HCT116 (cell line): ENCODE measurements at regions not wholly inside any gene's neighbourhood (a gene's known extent, or its start where the extent isn't known, plus 50 kb on each side); places are given as distances from the start of the nearest gene placed in this dataset.

Source experiments
- CTCF ChIP-seq, 3 experiments: fragments of 200-600 bp in 1 of 3; sonication (generic) in 1 of 3; IDR thresholded peaks in 2 of 3; conservative IDR thresholded peaks in 1 of 3; 2 replicates each; pipeline ENCODE4 v1.5.1; 2012 to 2017; ENCODE audit warnings: low read depth in 2 of 3, low read length in 2 of 3, antibody characterized with exemption in 1 of 3, borderline replicate concordance in 1 of 3, control low read depth in 1 of 3, mild to moderate bottlenecking in 1 of 3, mixed read lengths in 1 of 3, mixed run types in 1 of 3, moderate library complexity in 1 of 3; ENCODE audit not compliant: insufficient read depth in 1 of 3
- FOSL1 ChIP-seq: IDR thresholded peaks from 2 replicates; pipeline ENCODE4 v1.6.1; 2012; ENCODE audit warnings: low read depth
- MAX ChIP-seq: IDR thresholded peaks from 2 replicates; pipeline ENCODE4 v1.6.1; 2012
- POLR2A ChIP-seq: IDR thresholded peaks from 2 replicates; pipeline ENCODE4 v1.7.0; 2011; ENCODE audit warnings: borderline replicate concordance; ENCODE audit not compliant: insufficient read depth, insufficient read length; ENCODE audit errors: extremely low read depth
- POLR2AphosphoS5 ChIP-seq: IDR thresholded peaks from 2 replicates; pipeline ENCODE4 v1.6.1; 2011; ENCODE audit warnings: mild to moderate bottlenecking, low read depth, low read length, moderate library complexity
- RAD21 ChIP-seq: IDR thresholded peaks from 2 replicates; pipeline ENCODE4 v1.6.1; 2012; ENCODE audit warnings: low read depth, mild to moderate bottlenecking
- REST ChIP-seq: IDR thresholded peaks from 2 replicates; pipeline ENCODE4 v1.6.1; 2012; ENCODE audit warnings: low read depth
- SP1 ChIP-seq: IDR thresholded peaks from 2 replicates; pipeline ENCODE4 v1.6.1; 2012; ENCODE audit warnings: low read depth
- TCF7L2 ChIP-seq: IDR thresholded peaks from 2 replicates; pipeline ENCODE4 v1.7.0; 2011; ENCODE audit warnings: borderline replicate concordance, inconsistent platforms; ENCODE audit not compliant: insufficient read depth, insufficient read length; ENCODE audit errors: extremely low read depth
- ZBTB33 ChIP-seq: IDR thresholded peaks from 2 replicates; pipeline ENCODE4 v1.6.1; 2011; ENCODE audit warnings: mild to moderate bottlenecking, low read length, moderate library complexity; ENCODE audit not compliant: insufficient replicate concordance; ENCODE audit errors: extremely low read depth
- ZNF274 ChIP-seq: fragments of 200-500 bp; sonication (Bioruptor generic); IDR thresholded peaks from 2 replicates; pipeline ENCODE4 v1.6.1; 2014; ENCODE audit warnings: mild to moderate bottlenecking, low read depth, low read length, inconsistent platforms

- TF ChIP-seq MAX (no peak), ZNF274 (no peak), SP1 (no peak), REST (no peak), FOSL1 (no peak), CTCF (IDR thresholded peaks at IDR 0.05 in 2 of 3, conservative IDR thresholded peaks at IDR 0.05 in 1 of 3; ENCODE audit: borderline replicate concordance in 1 of 3, insufficient read depth in 1 of 3, low read depth in 2 of 3, low read length in 2 of 3) (no peak), RAD21 (no peak), POLR2A (no peak), TCF7L2 (no peak), POLR2AphosphoS5 (no peak), ZBTB33 (no peak)
Measured at GRCh38 chr12:85690146-85690545, 146.1 kb downstream of the RASSF9 start.
